ENCODE measurements at regions not wholly inside any gene's neighbourhood (a gene's known extent, or its start where the extent isn't known, plus 50 kb on each side); places are given as distances from the start of the nearest gene placed in this dataset.

DNA sequence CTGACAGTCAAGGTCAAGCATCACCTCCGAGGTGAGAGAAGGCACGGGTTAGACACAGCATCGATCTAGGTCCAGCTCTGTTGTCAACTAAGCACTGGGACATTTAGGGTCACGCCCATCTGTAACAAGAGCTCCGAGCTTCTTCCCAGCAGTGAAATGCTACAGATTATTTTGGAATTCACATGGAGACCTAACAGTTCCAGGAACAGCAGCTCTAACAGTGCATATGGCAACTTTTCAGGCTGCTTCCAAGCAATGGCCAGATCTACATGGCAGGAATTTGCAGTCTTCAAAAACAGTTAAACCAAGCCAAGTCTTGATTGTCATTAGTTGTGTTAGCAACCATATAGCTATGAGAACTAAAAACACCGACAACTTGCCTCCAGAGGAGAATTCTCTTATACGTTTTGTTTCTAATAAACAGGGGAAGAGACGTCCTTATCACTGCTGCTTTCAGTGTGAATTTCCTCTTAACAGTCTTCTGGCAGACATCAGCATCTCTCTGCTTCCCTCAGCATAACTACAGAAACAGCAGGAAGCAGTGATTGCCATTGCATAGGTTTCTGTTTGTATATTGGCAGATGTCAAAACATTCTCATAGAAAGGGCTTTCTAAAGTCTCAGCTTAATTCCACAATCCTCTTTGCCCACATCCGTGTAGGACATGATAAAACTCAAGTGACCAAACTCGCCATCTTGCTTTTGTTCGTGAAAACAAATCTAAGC lies 242.1 kb upstream of the DAPK1 start:
- peak; percentile 48 for DNase-seq

DNA sequence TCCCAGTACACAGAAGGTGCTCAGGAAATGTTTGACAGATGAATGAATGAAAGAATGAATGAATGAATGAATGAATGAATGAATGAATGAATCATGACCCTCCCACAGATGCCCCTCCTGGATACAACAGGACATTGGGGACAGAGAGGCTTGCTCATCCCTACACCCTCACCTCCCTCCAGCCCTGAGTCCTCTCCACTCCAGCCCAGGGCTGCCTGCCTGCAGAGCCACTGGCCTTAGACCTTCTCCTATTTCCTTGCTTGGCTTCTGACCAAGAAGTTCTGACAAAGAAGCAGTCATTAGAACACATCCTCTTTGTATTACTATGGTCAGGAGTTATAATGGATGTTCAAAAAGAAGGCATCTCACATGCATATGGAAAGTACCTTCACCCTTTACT lies 240.7 kb upstream of the DAPK1 start:
- no peak for DNase-seq

DNA sequence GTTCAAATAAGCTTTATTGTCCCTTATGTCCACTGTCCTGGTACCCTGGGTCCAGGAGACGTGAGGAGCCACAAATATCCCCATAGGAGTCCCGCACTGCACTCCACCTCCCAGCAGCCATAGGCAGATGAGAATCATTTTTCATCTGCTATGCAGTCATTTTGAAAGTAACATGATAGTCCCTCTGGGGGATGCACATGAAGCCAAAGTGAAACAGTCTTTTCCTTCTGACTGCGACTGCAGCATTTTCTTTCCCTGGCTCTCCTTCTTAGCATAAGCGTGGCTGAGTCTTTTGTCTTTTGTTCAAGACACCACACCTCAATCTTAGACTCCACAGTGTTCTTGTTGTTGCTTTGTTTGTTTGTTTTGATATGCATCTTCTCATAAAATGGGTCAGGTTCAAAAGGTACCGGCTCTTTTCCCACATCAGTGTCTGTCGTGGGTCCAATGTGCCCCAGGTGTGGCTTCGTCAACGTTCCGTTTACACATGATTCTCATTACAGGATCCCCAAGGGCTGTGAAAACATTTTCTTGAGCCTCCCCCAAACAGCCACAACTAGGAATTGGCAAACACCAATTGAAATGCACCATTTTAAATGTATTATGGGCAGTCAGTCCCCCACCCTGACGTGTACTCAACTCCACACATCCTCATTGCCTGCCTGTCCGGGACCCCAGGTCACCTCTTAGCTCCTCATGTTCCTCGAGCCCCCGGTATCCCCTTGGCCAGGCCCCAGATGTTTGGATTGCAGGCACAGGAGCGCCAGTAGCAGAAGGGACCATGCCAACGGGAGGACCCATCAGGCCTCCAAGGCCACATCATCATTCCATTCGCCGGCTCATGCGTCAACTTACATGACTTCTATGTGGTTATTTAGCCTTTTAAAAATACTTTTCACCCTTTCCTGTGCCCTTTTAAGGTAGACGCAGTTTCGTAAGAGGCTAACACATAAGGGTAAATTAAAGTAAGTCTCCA lies 237.8 kb upstream of the DAPK1 start:
- DNase-seq, result peak; percentile 80

DNA sequence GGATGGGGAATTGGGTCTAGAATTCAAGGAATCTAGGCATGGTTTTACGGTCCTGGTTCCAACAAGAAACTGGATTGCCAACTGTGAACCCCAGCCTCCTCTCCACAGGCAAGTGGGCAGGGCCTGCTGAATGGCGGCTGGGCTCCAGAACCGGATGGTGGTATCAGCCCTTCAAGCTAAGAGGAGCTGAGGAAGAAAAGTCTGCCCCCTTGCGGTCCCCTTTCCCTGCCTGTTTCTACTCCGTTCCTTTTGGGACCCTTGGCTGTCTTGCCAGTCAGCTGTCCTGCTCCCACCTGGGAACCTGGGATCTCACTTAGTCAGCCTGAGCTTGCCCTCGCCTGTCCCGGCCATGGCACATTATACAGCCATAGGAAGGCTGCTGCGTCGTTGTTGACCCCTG lies 234.4 kb upstream of the DAPK1 start:
- no peak for DNase-seq

DNA sequence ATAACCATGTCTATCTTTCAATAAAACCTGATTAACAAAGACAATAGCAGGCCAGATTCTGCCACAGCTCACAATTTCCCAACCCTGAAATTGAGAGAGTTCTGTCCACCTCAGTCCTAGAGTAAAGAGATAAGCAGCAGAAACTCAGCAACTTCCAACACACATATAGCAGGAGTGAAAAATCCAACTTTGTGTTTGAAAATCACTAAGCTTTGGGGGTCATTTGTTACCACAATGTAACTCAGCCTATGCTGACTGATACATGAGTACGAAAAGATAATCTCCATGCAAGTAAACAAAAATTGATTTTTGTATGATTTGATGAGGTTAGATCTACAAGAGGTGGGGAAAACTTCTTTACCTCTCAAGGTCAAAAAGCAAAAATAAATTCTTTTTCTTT lies 231.0 kb upstream of the DAPK1 start:
- no peak for DNase-seq

DNA sequence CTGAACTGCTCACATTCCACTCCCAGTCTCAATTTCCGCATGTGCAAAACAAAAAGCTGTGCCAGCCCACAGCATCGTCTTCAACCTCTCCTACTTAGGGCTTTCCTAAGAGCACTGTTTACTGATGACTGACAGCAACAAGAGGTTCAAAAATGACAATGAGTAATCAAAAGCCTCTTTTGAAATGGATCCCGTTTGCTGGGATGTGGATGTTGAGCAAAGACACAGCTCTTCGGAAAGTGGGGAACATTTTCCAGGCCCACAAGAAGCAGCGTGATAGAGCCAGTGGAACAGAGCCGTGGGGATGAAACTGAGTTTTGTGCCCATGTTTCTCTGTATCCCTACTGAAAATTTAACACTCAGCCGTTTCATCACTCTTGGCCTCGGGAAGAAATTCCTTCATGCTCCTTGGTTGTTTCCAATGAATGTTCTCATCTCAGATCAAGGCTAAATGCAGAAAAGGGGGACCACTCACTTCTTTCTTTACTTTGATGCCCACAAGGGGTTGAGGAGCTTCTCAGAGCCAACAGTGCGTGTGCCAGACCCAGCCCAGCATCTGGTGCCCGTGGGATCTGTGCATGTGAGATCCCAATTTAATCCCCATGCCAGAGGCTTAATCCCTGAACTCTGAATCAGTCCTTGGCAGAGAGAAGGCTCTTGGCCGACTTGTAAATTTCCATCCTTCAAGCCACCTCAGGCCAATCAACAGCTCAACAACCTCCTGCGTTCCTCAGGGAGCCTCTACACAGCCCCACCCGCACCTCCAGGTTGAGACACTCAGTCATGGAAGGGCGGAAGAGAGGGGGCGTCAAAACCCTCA lies 230.2 kb upstream of the DAPK1 start:
- DNase-seq, result peak; percentile 39

DNA sequence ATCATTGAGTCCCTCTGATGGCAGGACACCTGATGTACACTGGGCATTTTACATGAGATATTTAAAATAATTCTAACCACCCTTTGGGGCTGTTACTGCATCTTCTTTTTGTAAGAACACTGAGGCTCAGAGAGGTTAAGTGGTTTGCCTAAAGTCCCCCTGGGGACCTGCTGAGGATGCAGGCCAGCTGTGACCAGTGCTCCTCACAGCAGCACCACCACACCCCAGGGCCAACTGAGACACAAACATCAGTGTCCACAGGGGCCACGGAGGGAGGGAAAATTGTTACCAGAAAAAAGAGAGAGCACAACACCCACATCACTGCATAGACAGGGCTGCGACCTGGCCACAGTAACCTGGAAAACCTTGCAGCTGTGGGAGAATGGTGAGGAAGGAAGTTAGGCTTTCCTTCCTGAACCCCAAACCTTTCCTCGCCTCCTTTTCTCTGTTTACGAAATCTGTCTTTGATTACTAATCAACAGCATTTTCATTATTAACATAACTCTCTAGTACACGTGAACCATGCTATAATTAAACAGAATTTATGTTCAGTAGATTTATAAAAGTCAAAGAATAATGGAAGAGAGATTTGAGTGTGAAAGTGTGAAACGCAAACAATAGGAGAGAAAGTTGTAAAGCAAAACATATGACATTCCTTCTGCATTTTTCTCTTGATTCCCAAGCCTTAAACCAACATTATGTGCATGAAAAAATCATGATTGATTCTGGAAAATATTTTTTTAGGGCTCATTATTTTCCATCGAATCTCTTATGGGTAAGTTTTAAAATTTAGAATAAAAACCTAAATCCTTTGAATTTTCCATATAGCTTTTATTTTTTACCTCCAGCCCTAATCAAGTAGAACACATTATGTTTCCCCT lies 228.1 kb upstream of the DAPK1 start:
- peak; percentile 72 for DNase-seq

DNA sequence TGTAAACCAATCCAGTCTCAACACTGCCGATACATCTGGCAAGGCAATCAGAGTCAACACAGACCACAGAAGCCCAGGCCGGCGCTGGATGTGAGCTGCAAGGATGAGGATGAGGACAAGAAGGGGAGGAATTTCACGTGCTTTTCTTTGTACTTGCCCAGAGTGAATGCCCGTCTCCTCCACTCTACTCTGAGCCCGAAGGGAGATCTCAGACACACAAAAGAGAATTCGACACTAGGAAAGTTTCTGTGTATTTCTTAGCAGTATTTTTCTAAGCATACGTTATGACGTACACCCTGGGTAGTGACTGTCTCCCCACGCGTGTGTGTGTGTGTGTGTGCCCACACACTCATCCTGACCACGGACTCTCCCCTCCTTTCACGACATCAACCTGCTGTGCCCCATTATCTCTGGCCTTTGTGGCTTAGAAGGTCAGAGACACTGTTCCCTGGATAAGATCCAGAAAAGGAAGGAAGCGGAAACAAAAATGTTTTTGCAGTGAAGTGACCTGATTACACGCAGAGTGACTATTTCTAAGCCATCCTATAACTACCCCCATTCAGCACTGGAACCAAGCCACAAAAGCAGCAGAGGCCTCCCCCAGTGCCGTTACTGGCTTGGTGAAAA lies 227.3 kb upstream of the DAPK1 start:
- peak; percentile 92 for DNase-seq

DNA sequence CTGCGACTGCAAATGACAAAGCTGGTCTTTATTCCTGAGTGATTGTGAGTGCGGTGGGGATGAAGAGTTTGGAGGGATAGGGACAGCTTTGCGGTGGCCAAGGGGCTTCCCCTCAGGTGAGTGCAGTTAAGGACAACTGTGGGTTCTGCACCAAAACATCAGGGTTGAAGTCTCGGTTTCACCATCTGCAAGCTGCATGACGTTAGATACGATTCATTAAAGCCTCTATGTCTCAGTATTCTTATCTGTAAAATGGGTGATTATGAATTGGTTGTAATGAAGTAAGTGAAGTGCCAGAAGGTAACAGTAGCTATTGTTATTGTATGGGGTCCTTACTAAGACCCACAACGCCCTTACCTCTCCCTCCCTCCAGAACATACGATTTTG lies 226.8 kb upstream of the DAPK1 start:
- no peak for DNase-seq

DNA sequence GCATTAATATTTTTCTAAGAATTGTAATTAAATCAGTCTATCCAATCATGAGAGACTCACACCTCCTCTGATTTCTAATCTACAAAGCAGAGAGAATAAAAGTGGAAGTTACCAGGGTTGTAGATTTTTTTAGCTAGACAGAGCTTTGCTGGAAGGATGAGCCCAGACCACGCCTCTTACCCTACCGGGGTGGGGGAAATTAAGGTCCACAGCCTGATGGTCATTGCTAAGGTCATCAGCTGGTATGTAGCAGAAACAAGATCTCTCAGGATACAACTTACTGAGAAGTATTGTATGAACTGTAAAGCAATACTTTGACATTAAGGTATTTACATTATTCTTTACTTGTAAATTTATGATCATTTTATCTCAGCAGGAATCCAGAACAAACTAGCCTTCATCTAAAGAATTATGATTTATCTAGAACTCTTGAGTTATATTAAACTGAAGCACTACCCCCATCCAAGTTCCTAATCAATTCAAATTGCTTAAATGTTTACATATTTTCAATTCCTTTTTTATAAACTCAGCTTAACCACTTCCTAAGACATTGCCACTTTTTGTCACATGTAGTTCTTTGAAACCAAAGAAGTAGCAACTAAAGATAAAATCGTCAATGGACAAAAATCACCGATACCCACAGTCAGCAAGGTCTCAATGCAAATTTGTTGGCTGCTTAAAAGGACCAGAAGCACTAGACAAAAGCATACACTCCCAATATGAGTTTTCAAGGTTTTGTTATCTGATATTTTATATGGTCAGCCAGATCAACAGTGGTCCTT lies 225.8 kb upstream of the DAPK1 start:
- DNase-seq, result peak; percentile 53

DNA sequence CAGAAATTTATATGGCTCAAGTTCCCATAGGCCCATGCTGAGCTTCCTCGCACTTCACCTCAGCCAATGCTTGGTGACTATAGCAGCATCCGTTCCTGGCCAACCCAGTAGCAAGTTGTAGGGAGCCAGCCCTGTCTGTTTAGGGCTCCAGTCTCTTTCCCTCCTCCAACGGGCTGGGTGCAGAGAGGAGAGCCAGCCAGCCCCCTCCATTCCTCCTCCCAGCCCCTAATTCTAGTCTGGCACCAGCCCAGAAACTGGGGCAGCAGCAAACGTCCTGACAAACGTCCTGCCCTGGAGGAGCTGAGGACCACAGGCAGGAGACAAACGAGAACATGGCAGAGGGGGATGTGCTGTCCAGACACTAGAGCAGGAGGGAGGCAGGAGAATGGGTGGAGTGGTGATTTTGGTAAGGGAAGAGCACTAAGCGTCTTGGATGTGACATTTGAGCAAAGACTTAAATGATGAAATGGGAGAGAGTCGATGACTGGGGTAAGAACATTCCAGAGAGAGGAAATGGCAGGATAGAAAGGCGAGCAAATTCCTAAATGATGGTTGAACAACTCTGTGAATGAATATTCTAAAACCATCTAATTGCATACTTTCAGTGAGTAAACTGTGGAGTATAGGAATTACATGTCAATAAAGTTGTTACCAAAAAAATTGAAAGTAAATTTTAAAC lies 222.5 kb upstream of the DAPK1 start:
- peak; percentile 58 for DNase-seq

DNA sequence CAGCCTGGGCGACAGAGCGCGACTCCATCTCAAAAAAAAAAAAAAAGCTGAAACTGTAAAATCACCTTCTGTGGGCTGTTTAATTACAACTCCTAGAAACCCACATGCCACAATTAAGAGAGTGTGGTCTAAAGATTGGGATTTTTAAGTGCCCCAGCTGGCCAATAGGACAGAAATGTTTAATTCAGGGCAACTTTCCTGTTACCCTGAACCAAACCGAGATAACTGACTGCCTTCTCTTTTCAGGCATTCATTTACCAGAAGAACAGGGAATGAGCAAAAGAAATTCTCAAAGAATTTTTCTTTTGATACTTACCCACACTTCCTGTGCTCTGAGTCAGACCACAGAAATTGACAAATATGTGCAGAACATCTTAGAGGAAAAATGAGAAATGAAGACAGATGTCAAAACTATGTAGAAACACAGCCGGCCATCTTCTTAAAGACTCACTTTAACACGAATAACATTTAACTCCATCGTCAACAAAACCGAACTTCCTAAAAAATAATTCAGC lies 221.3 kb upstream of the DAPK1 start:
- peak; percentile 97 for DNase-seq

DNA sequence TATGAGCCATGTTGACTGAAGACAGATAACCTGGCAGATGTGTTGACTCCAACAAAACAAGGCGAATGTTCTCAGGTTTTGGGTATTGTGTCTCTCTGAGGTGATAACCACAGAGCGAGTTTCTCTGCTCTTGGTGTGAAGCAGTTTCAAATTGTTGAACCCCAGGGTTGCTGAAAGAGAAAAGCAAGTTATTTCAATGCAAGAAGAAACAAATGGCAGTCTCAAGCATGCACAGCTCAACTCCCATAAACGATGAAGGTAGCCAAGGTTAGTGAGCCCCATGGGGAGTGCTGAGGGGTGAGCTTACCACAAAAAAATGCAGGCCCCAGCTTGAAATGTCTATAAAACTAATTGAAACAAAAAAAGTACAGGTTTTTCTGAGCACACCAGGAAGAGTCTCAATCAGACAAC lies 220.8 kb upstream of the DAPK1 start:
- DNase-seq, result peak; percentile 82

DNA sequence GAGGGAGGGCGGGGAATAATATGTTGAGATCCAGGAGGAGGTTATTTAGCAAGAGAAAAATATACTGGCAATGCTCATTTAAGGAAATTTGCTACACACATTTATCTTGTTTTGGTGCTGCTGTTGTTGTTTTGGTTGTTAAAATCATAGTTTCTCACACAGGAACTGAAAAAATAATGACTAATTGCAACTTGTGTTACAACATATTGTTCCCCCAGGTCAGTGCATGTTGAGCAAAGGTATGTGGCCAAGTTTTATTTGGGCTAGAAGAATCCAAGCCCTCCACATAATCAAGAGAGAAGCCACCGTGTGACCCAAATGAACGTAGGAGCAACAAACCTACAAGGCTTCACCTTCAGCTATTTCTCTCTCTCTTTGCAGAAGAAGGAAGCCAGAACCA lies 220.3 kb upstream of the DAPK1 start:
- no peak for DNase-seq

DNA sequence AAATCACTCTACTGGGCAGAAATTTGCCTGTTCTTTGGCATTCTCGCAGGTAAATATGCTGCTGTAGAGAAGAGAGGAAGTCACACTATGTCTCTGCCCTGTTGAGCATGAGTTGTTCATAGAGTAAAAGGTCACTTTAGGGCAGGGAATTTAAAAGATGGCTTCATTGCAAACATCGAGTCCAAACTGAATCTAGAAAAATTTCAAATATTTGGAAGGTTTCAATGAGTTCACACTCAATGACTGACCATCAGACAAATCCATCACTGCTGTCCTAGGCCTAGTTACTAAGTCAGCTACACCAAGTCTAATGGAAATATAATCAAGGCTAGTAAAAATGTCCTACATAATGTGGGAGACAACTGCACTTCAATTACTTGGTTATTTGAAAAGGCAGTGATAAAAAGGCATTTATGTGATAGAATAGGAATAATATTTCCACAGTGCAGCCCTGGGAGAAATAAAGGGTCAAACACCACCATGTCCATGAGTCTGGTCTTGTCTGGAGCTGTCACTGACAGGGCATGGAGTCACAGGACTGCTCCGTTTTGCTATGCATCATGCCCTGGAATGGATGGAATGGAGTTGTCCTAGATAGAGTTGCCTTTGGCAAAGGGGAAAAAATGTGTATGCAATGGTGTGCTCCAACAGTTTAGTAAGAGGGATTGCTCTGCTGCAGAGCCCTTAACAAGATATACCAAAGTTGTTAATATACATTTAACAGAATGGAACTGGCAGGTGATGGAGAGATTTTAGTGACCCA lies 218.5 kb upstream of the DAPK1 start:
- DNase-seq, result peak; percentile 93

DNA sequence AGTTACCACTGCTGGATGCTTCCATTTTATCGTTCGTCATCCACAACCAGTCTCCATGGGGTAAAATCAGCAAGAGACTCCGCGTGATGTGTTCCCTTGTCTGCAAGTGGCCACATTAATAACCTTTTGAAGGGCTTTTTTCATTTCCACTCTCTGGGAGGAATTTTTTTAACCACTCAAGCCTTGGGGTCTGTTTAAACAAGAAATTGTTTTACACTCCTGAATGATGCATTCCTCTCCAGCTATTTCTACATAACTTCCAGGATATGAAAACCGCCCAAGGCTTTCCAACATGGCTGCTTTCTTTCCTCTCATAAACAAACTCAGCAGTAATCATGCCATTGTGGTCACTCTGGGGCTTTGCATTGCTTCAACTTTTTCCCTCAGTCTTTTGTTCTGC lies 217.2 kb upstream of the DAPK1 start:
- DNase-seq, result peak; percentile 100

DNA sequence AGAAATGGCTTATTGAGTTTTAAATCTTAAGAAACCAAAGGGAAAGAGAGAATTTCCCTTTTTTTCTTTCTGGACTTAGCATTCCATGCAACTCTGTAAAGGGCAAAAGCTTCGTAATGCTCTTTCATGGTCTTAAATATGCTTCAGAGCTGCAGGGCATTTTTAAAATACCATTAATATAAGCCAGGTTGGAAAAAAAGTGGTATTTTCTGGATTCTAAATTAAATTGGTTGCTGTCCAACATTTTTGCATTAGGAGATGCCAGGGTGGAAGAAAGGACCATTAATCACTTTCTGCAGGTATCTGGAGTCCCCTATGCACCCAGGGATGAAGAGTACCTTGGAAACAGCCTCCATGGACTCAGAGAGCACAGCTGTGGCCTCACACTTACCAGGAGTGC lies 215.1 kb upstream of the DAPK1 start:
- DNase-seq, result peak; percentile 46

DNA sequence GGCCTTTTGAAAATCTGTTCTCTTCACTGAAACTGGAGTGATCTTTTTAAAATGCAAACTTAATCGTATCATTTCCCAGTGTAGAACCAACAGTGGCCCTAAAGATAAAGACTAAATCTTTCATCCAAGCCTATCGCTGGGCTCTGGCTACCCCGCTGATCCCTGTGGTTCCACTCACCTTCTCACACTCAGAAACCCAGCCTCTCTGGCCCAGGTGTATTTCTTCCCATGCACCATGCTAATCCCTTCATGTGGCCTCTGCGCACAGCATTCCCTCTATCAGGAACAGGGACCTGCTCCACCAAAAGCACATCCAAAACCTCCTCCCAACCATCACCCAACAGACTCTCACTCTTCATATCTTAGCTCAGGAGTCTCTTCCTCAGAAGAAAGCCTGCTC lies 214.1 kb upstream of the DAPK1 start:
- DNase-seq, result no peak

Data from fibroblast of skin of back (primary cell).